ENCODE measurements at regions not wholly inside any gene's neighbourhood (a gene's known extent, or its start where the extent isn't known, plus 50 kb on each side); places are given as distances from the start of the nearest gene placed in this dataset.

GRCh38 chr4:147134536-147135210, 189.0 kb upstream of the TTC29 start:
- H3K4me3 Mint-ChIP-seq, result no peak overlapping the region
- no peak for DNase-seq
- no peaks in the 10 kb centered on the region for H3K79me2 ChIP-seq (ENCODE audit: insufficient read depth, low read length)
- H3K27me3 ChIP-seq (ENCODE audit: insufficient read depth, low read length), result no peaks in the 10 kb centered on the region
- no peak overlapping the region for H4K5ac ChIP-seq (ENCODE audit: insufficient read length, low read depth, low read length)
- H3K79me1 ChIP-seq (ENCODE audit: insufficient read depth, low read depth, low read length, poor library complexity, severe bottlenecking), result no peaks in the 10 kb centered on the region
- H2BK5ac ChIP-seq (ENCODE audit: insufficient read length, low read length), result no peak overlapping the region
- no peak overlapping the region for H3K4ac ChIP-seq (ENCODE audit: low read depth, low read length)
- no peak overlapping the region for H3K4me2 ChIP-seq (ENCODE audit: insufficient read depth, insufficient read length, low read length)
- H2BK15ac ChIP-seq (ENCODE audit: low read depth, low read length), result no peak overlapping the region
- H3K36me3 Mint-ChIP-seq (ENCODE audit: insufficient read depth in 1 of 3, low read depth in 3 of 3), result no peaks in the 10 kb centered on the region
- no peak overlapping the region for H3K9ac ChIP-seq (ENCODE audit: extremely low read depth, insufficient read length, low read length)
- H3K4me1 ChIP-seq (ENCODE audit: insufficient read depth, low read length), result no peaks in the 10 kb centered on the region
- H2AK5ac ChIP-seq (ENCODE audit: insufficient read length, low read length), result no peak overlapping the region
- no peak overlapping the region for H3K18ac ChIP-seq (ENCODE audit: insufficient read length, low read depth, low read length)
- H3K14ac ChIP-seq (ENCODE audit: insufficient read depth, low read length), result no peak overlapping the region
- no peaks in the 10 kb centered on the region for H3K23me2 ChIP-seq (ENCODE audit: insufficient read length, low read depth, low read length, poor library complexity, severe bottlenecking)
- H4K91ac ChIP-seq (ENCODE audit: insufficient read length, low read depth, low read length), result no peak overlapping the region
- H3K27me3 Mint-ChIP-seq (ENCODE audit: low read depth), result no peaks in the 10 kb centered on the region; the same call in none of the 2 replicates
- no peak overlapping the region for H3T11ph ChIP-seq (ENCODE audit: low read length)
- no peaks in the 10 kb centered on the region for H3K9me3 ChIP-seq (ENCODE audit: control insufficient read depth, low read depth, low read length)
- WGBS (ENCODE audit: extremely low coverage, insufficient read length, low lambda C conversion rate), result no CpG with 5 or more reads among the region's 4 CpGs
- H2BK12ac ChIP-seq (ENCODE audit: insufficient read length, low read depth, low read length), result no peak overlapping the region
- no peak overlapping the region for H4K8ac ChIP-seq (replicated peaks; ENCODE audit: insufficient read length, low read depth, low read length)
- H3K27ac ChIP-seq (ENCODE audit: insufficient read length, low read depth, low read length), result no peak overlapping the region
- H3K9me3 Mint-ChIP-seq, result no peaks in the 10 kb centered on the region
- no peaks in the 10 kb centered on the region for H4K20me1 ChIP-seq (ENCODE audit: control insufficient read depth, insufficient read depth, insufficient read length)
- H3K4me1 Mint-ChIP-seq, result peaks cover 6% of the 10 kb centered on the region in 2 experiments; a peak in 3 of 4 replicates
- no peak overlapping the region for H3K23ac ChIP-seq (ENCODE audit: insufficient read length, low read depth, low read length)
- H3K27ac Mint-ChIP-seq, result no peak overlapping the region
- no peak overlapping the region for H3K56ac ChIP-seq (ENCODE audit: insufficient read length, low read depth, low read length)
- no peak overlapping the region for H2BK20ac ChIP-seq (ENCODE audit: low read depth, low read length, poor library complexity, severe bottlenecking)
- no peak for TF ChIP-seq CTCF (conservative IDR thresholded peaks at IDR 0.05)
- no peak overlapping the region for H2BK120ac ChIP-seq (ENCODE audit: low read depth, low read length, poor library complexity, severe bottlenecking)
- no peak overlapping the region for H2AFZ ChIP-seq (ENCODE audit: low read length)

All from H9 (cell line).